HepG2 (cell line): ENCODE measurements at regions not wholly inside any gene's neighbourhood (a gene's known extent, or its start where the extent isn't known, plus 50 kb on each side); places are given as distances from the start of the nearest gene placed in this dataset.

ENCODE experiments used
- ATAC-seq: fragments of 200-7000 bp; cut with Tn5 transposase; 3 replicates; pipeline ENCODE4 v1.9.1; 2020; ENCODE audit warnings: mild to moderate bottlenecking, moderate library complexity
- BruUV-seq: library from RNA; stranded (reverse); fragments of 400-500 nt; replicated peaks from 2 replicates; lab custom pipeline; 2021; lab: Mats Ljungman, UMichigan
- CTCF ChIA-PET: fragments of 300-600 bp; formaldehyde crosslinking; extraction: SDS; loops from one replicate; lab custom pipeline; 2021; ENCODE audit warnings: low total read pairs, inconsistent platforms, low intra/inter-chr PET ratio; lab: Yijun Ruan, JAX
- POLR2A ChIA-PET: fragments of 350-600 bp; sonication (Branson Sonifier 250); formaldehyde crosslinking; loops from one replicate; lab custom pipeline; 2020; ENCODE audit warnings: antibody characterized with exemption, inconsistent platforms; lab: Yijun Ruan, JAX
- DNase-seq: peaks from one replicate; pipeline ENCODE4 v3.0.0-alpha.2; 2015; ENCODE audit warnings: low spot score
- FAIRE-seq: peaks from 3 replicates; lab custom pipeline; 2011; peaks lifted over from hg19 to GRCh38; lab: Jason Lieb, UNC
- H2AFZ ChIP-seq: one replicate; pipeline ENCODE4 v1.6.1; 2011; ENCODE audit warnings: low read length, inconsistent platforms
- H3K27ac ChIP-seq: fragments of 300-600 bp; 3 replicates; pipeline ENCODE4 v1.8.0; 2011; ENCODE audit warnings: mixed run types, mild to moderate bottlenecking, mixed read lengths, low read length, inconsistent platforms; ENCODE audit not compliant: insufficient read depth; ENCODE audit errors: extremely low read length
- H3K27me3 ChIP-seq, 2 experiments: fragments of 200-600 bp in 1 of 2; 2 replicates in 1 of 2; 3 replicates in 1 of 2; pipeline versions ENCODE4 v1.6.0 to v1.8.0; 2011; ENCODE audit warnings: low read length in 2 of 2, mild to moderate bottlenecking in 2 of 2, moderate library complexity in 2 of 2, inconsistent platforms in 1 of 2; ENCODE audit not compliant: insufficient read depth in 2 of 2, control insufficient read depth in 1 of 2
- H3K36me3 ChIP-seq, 2 experiments: fragments of 200-600 bp in 1 of 2; replicated peaks in 1 of 2; 2 replicates in 1 of 2; 3 replicates in 1 of 2; pipeline versions ENCODE4 v1.5.1 to v1.8.0; 2011; ENCODE audit warnings: low read length in 2 of 2, inconsistent platforms in 1 of 2; ENCODE audit not compliant: insufficient read depth in 2 of 2, control insufficient read depth in 1 of 2
- H3K4me1 ChIP-seq: 2 replicates; pipeline ENCODE4 v1.5.1; 2012; ENCODE audit warnings: low read length, inconsistent platforms; ENCODE audit not compliant: insufficient read depth
- H3K4me2 ChIP-seq: 2 replicates; pipeline ENCODE4 v1.6.0; 2011; ENCODE audit warnings: low read depth, low read length, inconsistent platforms
- H3K4me3 ChIP-seq, 3 experiments: fragments of 200-600 bp in 1 of 3; sonication (generic), shearing (Covaris generic) in 1 of 3; replicated peaks in 1 of 3; 2 replicates each; pipeline ENCODE4 v1.5.1; 2011 to 2016; ENCODE audit warnings: low read length in 3 of 3, inconsistent platforms in 2 of 3, low read depth in 2 of 3, mild to moderate bottlenecking in 2 of 3, control low read depth in 1 of 3, mixed read lengths in 1 of 3; ENCODE audit not compliant: insufficient read depth in 1 of 3
- H3K79me2 ChIP-seq: one replicate; pipeline ENCODE4 v1.6.1; 2011; ENCODE audit warnings: low read length, inconsistent platforms; ENCODE audit not compliant: insufficient read depth
- H3K9ac ChIP-seq: 2 replicates; pipeline ENCODE4 v1.6.0; 2011; ENCODE audit warnings: mild to moderate bottlenecking, low read depth, low read length, inconsistent platforms; ENCODE audit not compliant: insufficient read depth
- H3K9me3 ChIP-seq: 2 replicates; pipeline ENCODE4 v1.5.1; 2012; ENCODE audit warnings: mild to moderate bottlenecking, low read length
- H4K20me1 ChIP-seq: 2 replicates; pipeline ENCODE4 v1.6.0; 2011; ENCODE audit warnings: inconsistent platforms, mild to moderate bottlenecking, low read length, moderate library complexity; ENCODE audit not compliant: insufficient read depth
- CCAR2 ChIP-seq: fragments of 200-400 bp; formaldehyde crosslinking; optimal IDR thresholded peaks from 2 replicates; pipeline ENCODE3; 2018; ENCODE audit warnings: low read depth, mild to moderate bottlenecking, low read length, moderate library complexity
- GABPA ChIP-seq, 2 experiments: IDR thresholded peaks; 2 replicates each; pipeline ENCODE4 v1.6.1; 2011 to 2016; ENCODE audit warnings: low read depth in 2 of 2, low read length in 1 of 2, missing biosample characterization in 1 of 2, missing genetic modification characterization in 1 of 2
- KAT7 ChIP-seq: IDR thresholded peaks from 2 replicates; pipeline ENCODE4 v1.6.1; 2018; ENCODE audit warnings: borderline replicate concordance, missing compliant biosample characterization
- MED13 ChIP-seq: sonication (generic); formaldehyde crosslinking; IDR thresholded peaks from 2 replicates; pipeline ENCODE4 v1.5.0; 2020; ENCODE audit warnings: missing genetic modification reagents
- MTA1 ChIP-seq: sonication (generic); formaldehyde crosslinking; IDR thresholded peaks from 2 replicates; pipeline ENCODE4 v1.4.0; 2020; ENCODE audit warnings: missing genetic modification reagents, mild to moderate bottlenecking, borderline replicate concordance
- MXD3 ChIP-seq: IDR thresholded peaks from 2 replicates; pipeline ENCODE4 v1.6.1; 2016; ENCODE audit warnings: mild to moderate bottlenecking, missing biosample characterization, missing genetic modification reagents
- NFE2L2 ChIP-seq: fragments of 150-350 bp; IDR thresholded peaks from 2 replicates; pipeline ENCODE4 v1.6.1; 2014; ENCODE audit warnings: low read length
- ONECUT2 ChIP-seq: sonication (generic); formaldehyde crosslinking; IDR thresholded peaks from 2 replicates; pipeline ENCODE4 v1.4.0; 2020; ENCODE audit warnings: missing genetic modification reagents
- PHB2 ChIP-seq: fragments of 450-650 bp; IDR thresholded peaks from 2 replicates; pipeline ENCODE4 v1.6.1; 2018; ENCODE audit not compliant: partially characterized antibody
- RCOR2 ChIP-seq: IDR thresholded peaks from 2 replicates; pipeline ENCODE4 v1.6.1; 2016; ENCODE audit warnings: missing biosample characterization, missing genetic modification reagents
- YY1 ChIP-seq: IDR thresholded peaks from 2 replicates; pipeline ENCODE4 v1.6.1; 2011; ENCODE audit warnings: low read length, low read depth, moderate library complexity, mild to moderate bottlenecking; ENCODE audit not compliant: insufficient read depth, insufficient replicate concordance
- ZNF280D ChIP-seq: sonication (generic); formaldehyde crosslinking; IDR thresholded peaks from 2 replicates; pipeline ENCODE4 v1.5.1; 2020; ENCODE audit warnings: mild to moderate bottlenecking, missing genetic modification reagents
- ZNF343 ChIP-seq: sonication (generic); formaldehyde crosslinking; IDR thresholded peaks from 2 replicates; pipeline ENCODE4 v1.4.0; 2020; ENCODE audit warnings: mild to moderate bottlenecking, missing genetic modification reagents
- ZNF572 ChIP-seq: sonication (generic); formaldehyde crosslinking; IDR thresholded peaks from 2 replicates; pipeline ENCODE4 v1.5.1; 2020; ENCODE audit warnings: mild to moderate bottlenecking, missing genetic modification reagents
- ZNF670 ChIP-seq: sonication (generic); formaldehyde crosslinking; IDR thresholded peaks from 2 replicates; pipeline ENCODE4 v1.8.0; 2022; ENCODE audit warnings: mild to moderate bottlenecking, missing genetic modification reagents, borderline replicate concordance
- ZNF710 ChIP-seq: sonication (generic); formaldehyde crosslinking; IDR thresholded peaks from 2 replicates; pipeline ENCODE4 v1.5.0; 2020; ENCODE audit warnings: mild to moderate bottlenecking, missing genetic modification reagents, borderline replicate concordance
- ZNF850 ChIP-seq: sonication (generic); formaldehyde crosslinking; conservative IDR thresholded peaks from 2 replicates; pipeline ENCODE4 v1.9.0; 2021; ENCODE audit warnings: mild to moderate bottlenecking, missing genetic modification reagents
- WGBS: methylation state at CpG from one replicate; pipeline ENCODE4 v1.1.6; 2017; ENCODE audit warnings: low lambda C conversion rate; 5-methylcytosine and 5-hydroxymethylcytosine counted together
- in situ Hi-C: cut with HindIII; loops from 2 replicates; pipeline ENCODE4 v1.10.0; 2017; ENCODE audit warnings: low pct_unique_long_range_greater_than_20kb; ENCODE audit not compliant: extremely low pct_ligation_motif_present
- intact Hi-C: fragments of 100-400 bp; cut with micrococcal nuclease; formaldehyde crosslinking; loops from one replicate; pipeline ENCODE4 v1.10.0; 2022; ENCODE audit not compliant: unreplicated experiment

- POLR2A ChIA-PET = no interaction called here
- H3K9ac ChIP-seq = no peak overlapping the region
- no peak for FAIRE-seq
- no peaks in the 10 kb centered on the region for H3K9me3 ChIP-seq
- no peaks in the 10 kb centered on the region; a peak in 1 of 5 replicates for H3K27me3 ChIP-seq
- intact Hi-C loops = no loop called here
- no peak overlapping the region for H2AFZ ChIP-seq
- no peaks in the 10 kb centered on the region for H3K36me3 ChIP-seq
- H3K79me2 ChIP-seq = no peaks in the 10 kb centered on the region
- no peak for ATAC-seq
- TF ChIP-seq MED13 (no peak), ZNF710 (no peak), ZNF343 (no peak), RCOR2 (CRISPR knock-in tag) (no peak), MXD3 (CRISPR knock-in tag) (no peak), ZNF850 (CRISPR knock-in tag) (no peak), KAT7 (no peak), ONECUT2 (CRISPR knock-in tag) (no peak), MTA1 (no peak), CCAR2 (no peak), ZNF280D (CRISPR knock-in tag) (no peak), PHB2 (no peak), ZNF670 (CRISPR knock-in tag) (no peak), GABPA (IDR thresholded peaks at IDR 0.05; ENCODE audit: low read depth, low read length) (no peak), GABPA (CRISPR knock-in tag; IDR thresholded peaks at IDR 0.05; ENCODE audit: low read depth) (no peak), YY1 (no peak), ZNF572 (CRISPR knock-in tag) (no peak), NFE2L2 (no peak)
- H3K4me3 ChIP-seq = no peak overlapping the region
- under 1% methylated on average over 2 of the region's 2 CpGs for WGBS
- in situ Hi-C loops = loop anchor here (25.0 kb wide), 1 partner anchor 778 kb away; no protein-coding TSS in a partner anchor
- H3K27ac ChIP-seq = no peak overlapping the region
- no peak for DNase-seq
- CTCF ChIA-PET = no interaction called here
- no TSS peak for BruUV-seq
- no peaks in the 10 kb centered on the region for H4K20me1 ChIP-seq
- no peak overlapping the region for H3K4me2 ChIP-seq
- no peaks in the 10 kb centered on the region for H3K4me1 ChIP-seq
These were observed 516.7 kb downstream of the KCNJ3 start for GRCh38 chr2:155215037-155215707.
